Islet precursor cell (in vitro differentiated cells): ENCODE measurements at regions not wholly inside any gene's neighbourhood (a gene's known extent, or its start where the extent isn't known, plus 50 kb on each side); places are given as distances from the start of the nearest gene placed in this dataset.

Source experiments
- DNase-seq: peaks from one replicate; pipeline ENCODE4 v3.0.0-alpha.2; 2018

GRCh38 chr5:30039379-30039778, 1154.1 kb upstream of the CDH6 start:
- no peak for DNase-seq

- no peak for DNase-seq
These were observed 1158.6 kb upstream of the CDH6 start for GRCh38 chr5:30034870-30035269.

- DNase-seq: no peak
These were observed 1163.4 kb upstream of the CDH6 start for GRCh38 chr5:30030101-30030500.

- no peak for DNase-seq
These were observed 1191.7 kb upstream of the CDH6 start for GRCh38 chr5:30001826-30002225.

- no peak for DNase-seq
These were observed 1193.3 kb upstream of the CDH6 start for GRCh38 chr5:30000231-30000630.

GRCh38 chr5:29995154-29995553, 1198.3 kb upstream of the CDH6 start:
- no peak for DNase-seq

- DNase-seq: no peak
These were observed 1199.0 kb upstream of the CDH6 start for GRCh38 chr5:29994519-29994918.

GRCh38 chr5:29993286-29993685, 1200.2 kb upstream of the CDH6 start:
- no peak for DNase-seq

- DNase-seq: no peak
These were observed 1201.2 kb upstream of the CDH6 start for GRCh38 chr5:29992248-29992647.

GRCh38 chr5:29990681-29991080, 1202.8 kb upstream of the CDH6 start:
- DNase-seq: no peak

GRCh38 chr5:29984156-29984540, 1209.3 kb upstream of the CDH6 start:
- DNase-seq: no peak

GRCh38 chr5:29983528-29984155, 1209.8 kb upstream of the CDH6 start:
- no peak for DNase-seq

GRCh38 chr5:29982457-29982856, 1211.0 kb upstream of the CDH6 start:
- DNase-seq: no peak

GRCh38 chr5:29972597-29972996, 1220.9 kb upstream of the CDH6 start:
- no peak for DNase-seq

GRCh38 chr5:29963956-29964355, 1229.5 kb upstream of the CDH6 start:
- DNase-seq: no peak

- no peak for DNase-seq
These were observed 1233.2 kb upstream of the CDH6 start for GRCh38 chr5:29960323-29960722.

- no peak for DNase-seq
These were observed 1242.9 kb upstream of the CDH6 start for GRCh38 chr5:29950416-29951145.

- peak; percentile 92 for DNase-seq
These were observed 1244.1 kb upstream of the CDH6 start for GRCh38 chr5:29949301-29949872.

- no peak for DNase-seq
These were observed 1249.2 kb upstream of the CDH6 start for GRCh38 chr5:29944327-29944726.

- DNase-seq: no peak
These were observed 1251.4 kb upstream of the CDH6 start for GRCh38 chr5:29942089-29942488.

- DNase-seq: no peak
These were observed 1253.5 kb upstream of the CDH6 start for GRCh38 chr5:29939988-29940387.

- DNase-seq: no peak
These were observed 1258.1 kb upstream of the CDH6 start for GRCh38 chr5:29935371-29935770.

GRCh38 chr5:29930316-29930715, 1263.2 kb upstream of the CDH6 start:
- no peak for DNase-seq

- no peak for DNase-seq
These were observed 1269.4 kb upstream of the CDH6 start for GRCh38 chr5:29924107-29924506.
